ENCODE measurements at regions not wholly inside any gene's neighbourhood (a gene's known extent, or its start where the extent isn't known, plus 50 kb on each side); places are given as distances from the start of the nearest gene placed in this dataset.

DNA sequence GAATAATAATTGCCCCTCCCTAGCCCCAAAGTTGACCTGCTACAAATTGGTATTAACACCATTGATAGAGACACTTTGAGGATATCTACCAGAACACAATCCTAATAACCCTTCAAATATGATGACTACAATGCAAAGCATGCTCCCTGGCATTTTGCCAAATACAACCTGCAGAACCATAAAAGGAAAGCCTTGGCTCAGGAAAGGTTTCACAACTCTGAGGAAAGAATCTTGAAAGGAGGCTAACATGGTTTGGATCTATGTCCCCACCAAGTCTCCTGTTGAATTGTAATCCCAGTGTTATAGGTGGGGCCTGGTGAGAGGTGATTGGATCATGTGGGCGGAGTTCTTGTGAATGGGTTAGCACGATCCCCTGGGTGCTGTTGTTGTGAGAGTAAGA, 140.4 kb upstream of the ARHGAP42 start:
- TF ChIP-seq, protein P1, sequence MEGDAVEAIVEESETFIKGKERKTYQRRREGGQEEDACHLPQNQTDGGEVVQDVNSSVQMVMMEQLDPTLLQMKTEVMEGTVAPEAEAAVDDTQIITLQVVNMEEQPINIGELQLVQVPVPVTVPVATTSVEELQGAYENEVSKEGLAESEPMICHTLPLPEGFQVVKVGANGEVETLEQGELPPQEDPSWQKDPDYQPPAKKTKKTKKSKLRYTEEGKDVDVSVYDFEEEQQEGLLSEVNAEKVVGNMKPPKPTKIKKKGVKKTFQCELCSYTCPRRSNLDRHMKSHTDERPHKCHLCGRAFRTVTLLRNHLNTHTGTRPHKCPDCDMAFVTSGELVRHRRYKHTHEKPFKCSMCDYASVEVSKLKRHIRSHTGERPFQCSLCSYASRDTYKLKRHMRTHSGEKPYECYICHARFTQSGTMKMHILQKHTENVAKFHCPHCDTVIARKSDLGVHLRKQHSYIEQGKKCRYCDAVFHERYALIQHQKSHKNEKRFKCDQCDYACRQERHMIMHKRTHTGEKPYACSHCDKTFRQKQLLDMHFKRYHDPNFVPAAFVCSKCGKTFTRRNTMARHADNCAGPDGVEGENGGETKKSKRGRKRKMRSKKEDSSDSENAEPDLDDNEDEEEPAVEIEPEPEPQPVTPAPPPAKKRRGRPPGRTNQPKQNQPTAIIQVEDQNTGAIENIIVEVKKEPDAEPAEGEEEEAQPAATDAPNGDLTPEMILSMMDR (IDR thresholded peaks at IDR 0.05): no peak
- no peak for TF ChIP-seq POLR2A (IDR thresholded peaks at IDR 0.05)
